Stimulated activated memory B cell treated with anti-CD40 and anti-IgM and Interleukin-4, amounts not matched to agents 10 μg/mL and 1 μg/mL and 100 μg/mL, for 72 hours (primary cell): ENCODE measurements at regions not wholly inside any gene's neighbourhood (a gene's known extent, or its start where the extent isn't known, plus 50 kb on each side); places are given as distances from the start of the nearest gene placed in this dataset.

Experiments used
- ATAC-seq: fragments of 150-1000 bp; cut with Tn5 transposase; 2 replicates; pipeline ENCODE4 v1.10.0; 2021
- H3K27ac Mint-ChIP-seq: one replicate; pipeline ENCODE4 v1.8.0; 2022; ENCODE audit warnings: mild to moderate bottlenecking, mixed read lengths
- H3K27me3 Mint-ChIP-seq: one replicate; pipeline ENCODE4 v1.8.0; 2022; ENCODE audit warnings: mixed read lengths
- H3K36me3 Mint-ChIP-seq: one replicate; pipeline ENCODE4 v1.8.0; 2022; ENCODE audit warnings: mixed read lengths
- H3K4me1 Mint-ChIP-seq: one replicate; pipeline ENCODE4 v1.8.0; 2022; ENCODE audit warnings: mixed read lengths
- H3K4me3 Mint-ChIP-seq: one replicate; pipeline ENCODE4 v1.8.0; 2022; ENCODE audit warnings: mild to moderate bottlenecking, moderate library complexity, mixed read lengths
- H3K9me3 Mint-ChIP-seq: one replicate; pipeline ENCODE4 v1.8.0; 2022; ENCODE audit warnings: mixed read lengths

GRCh38 chr10:2143213-2143835 lies 406.0 kb upstream of the ADARB2 start:
- Mint-ChIP-seq H3K9me3 (no peaks in the 10 kb centered on the region), H3K4me1 (no peaks in the 10 kb centered on the region), H3K4me3 (no peak overlapping the region), H3K27ac (no peak overlapping the region), H3K27me3 (peaks cover 12% of the 10 kb centered on the region), H3K36me3 (no peaks in the 10 kb centered on the region)
- no peak for ATAC-seq

- Mint-ChIP-seq H3K4me1 (no peaks in the 10 kb centered on the region), H3K27ac (no peak overlapping the region), H3K9me3 (no peaks in the 10 kb centered on the region), H3K4me3 (no peak overlapping the region), H3K36me3 (no peaks in the 10 kb centered on the region), H3K27me3 (peaks cover 9% of the 10 kb centered on the region)
- ATAC-seq, result no peak
Measured at GRCh38 chr10:2139746-2140145, 402.4 kb upstream of the ADARB2 start.

- ATAC-seq, result peak; percentile 48
- Mint-ChIP-seq H3K4me1 (no peaks in the 10 kb centered on the region), H3K27ac (no peak overlapping the region), H3K27me3 (peaks cover 9% of the 10 kb centered on the region), H3K9me3 (no peaks in the 10 kb centered on the region), H3K4me3 (no peak overlapping the region), H3K36me3 (no peaks in the 10 kb centered on the region)
Measured at GRCh38 chr10:2137549-2138174, 400.3 kb upstream of the ADARB2 start.

- ATAC-seq, result no peak
- Mint-ChIP-seq H3K9me3 (peaks cover 3% of the 10 kb centered on the region), H3K4me3 (no peak overlapping the region), H3K36me3 (no peaks in the 10 kb centered on the region), H3K27me3 (peaks cover 8% of the 10 kb centered on the region), H3K4me1 (no peaks in the 10 kb centered on the region), H3K27ac (no peak overlapping the region)
Measured at GRCh38 chr10:2130705-2131305, 393.5 kb upstream of the ADARB2 start.

- H3K27me3 Mint-ChIP-seq, result peaks cover 8% of the 10 kb centered on the region
- no peaks in the 10 kb centered on the region for H3K4me1 Mint-ChIP-seq
- peaks cover 3% of the 10 kb centered on the region for H3K9me3 Mint-ChIP-seq
- no peaks in the 10 kb centered on the region for H3K36me3 Mint-ChIP-seq
- no peak overlapping the region for H3K4me3 Mint-ChIP-seq
- no peak for ATAC-seq
- no peak overlapping the region for H3K27ac Mint-ChIP-seq
Measured at GRCh38 chr10:2128991-2129390, 391.7 kb upstream of the ADARB2 start.

GRCh38 chr10:2124135-2124534 lies 386.8 kb upstream of the ADARB2 start:
- H3K9me3 Mint-ChIP-seq, result no peaks in the 10 kb centered on the region
- H3K27ac Mint-ChIP-seq, result no peak overlapping the region
- H3K27me3 Mint-ChIP-seq, result no peaks in the 10 kb centered on the region
- no peaks in the 10 kb centered on the region for H3K36me3 Mint-ChIP-seq
- no peak for ATAC-seq
- H3K4me3 Mint-ChIP-seq, result no peak overlapping the region
- H3K4me1 Mint-ChIP-seq, result no peaks in the 10 kb centered on the region

- Mint-ChIP-seq H3K36me3 (no peaks in the 10 kb centered on the region), H3K4me3 (no peak overlapping the region), H3K4me1 (no peaks in the 10 kb centered on the region), H3K27ac (no peak overlapping the region), H3K9me3 (no peaks in the 10 kb centered on the region), H3K27me3 (no peaks in the 10 kb centered on the region)
- ATAC-seq, result no peak
Measured at GRCh38 chr10:2122431-2123124, 385.3 kb upstream of the ADARB2 start.

- Mint-ChIP-seq H3K9me3 (no peaks in the 10 kb centered on the region), H3K36me3 (no peaks in the 10 kb centered on the region), H3K4me1 (no peaks in the 10 kb centered on the region), H3K27ac (no peak overlapping the region), H3K4me3 (no peak overlapping the region), H3K27me3 (no peaks in the 10 kb centered on the region)
- no peak for ATAC-seq
Measured at GRCh38 chr10:2121929-2122328, 384.6 kb upstream of the ADARB2 start.

GRCh38 chr10:2121315-2121714 lies 384.0 kb upstream of the ADARB2 start:
- no peak overlapping the region for H3K27ac Mint-ChIP-seq
- ATAC-seq, result no peak
- no peaks in the 10 kb centered on the region for H3K4me1 Mint-ChIP-seq
- no peak overlapping the region for H3K4me3 Mint-ChIP-seq
- H3K36me3 Mint-ChIP-seq, result no peaks in the 10 kb centered on the region
- no peaks in the 10 kb centered on the region for H3K9me3 Mint-ChIP-seq
- no peaks in the 10 kb centered on the region for H3K27me3 Mint-ChIP-seq

GRCh38 chr10:2120746-2121145 lies 383.4 kb upstream of the ADARB2 start:
- Mint-ChIP-seq H3K36me3 (no peaks in the 10 kb centered on the region), H3K4me1 (no peaks in the 10 kb centered on the region), H3K27ac (no peak overlapping the region), H3K9me3 (no peaks in the 10 kb centered on the region), H3K27me3 (no peaks in the 10 kb centered on the region), H3K4me3 (no peak overlapping the region)
- no peak for ATAC-seq

GRCh38 chr10:2119316-2119715 lies 382.0 kb upstream of the ADARB2 start:
- ATAC-seq, result no peak

GRCh38 chr10:2118201-2118600 lies 380.9 kb upstream of the ADARB2 start:
- H3K36me3 Mint-ChIP-seq, result no peaks in the 10 kb centered on the region
- H3K4me1 Mint-ChIP-seq, result no peaks in the 10 kb centered on the region
- no peaks in the 10 kb centered on the region for H3K9me3 Mint-ChIP-seq
- no peak for ATAC-seq
- no peak overlapping the region for H3K4me3 Mint-ChIP-seq
- no peak overlapping the region for H3K27ac Mint-ChIP-seq
- H3K27me3 Mint-ChIP-seq, result no peaks in the 10 kb centered on the region

More at GRCh38 chr10:2119316-2119715, 382.0 kb upstream of the ADARB2 start:
- Mint-ChIP-seq H3K36me3 (no peaks in the 10 kb centered on the region), H3K27me3 (no peaks in the 10 kb centered on the region), H3K9me3 (no peaks in the 10 kb centered on the region), H3K4me1 (no peaks in the 10 kb centered on the region), H3K4me3 (no peak overlapping the region), H3K27ac (no peak overlapping the region)

- Mint-ChIP-seq H3K36me3 (no peaks in the 10 kb centered on the region), H3K27me3 (no peaks in the 10 kb centered on the region), H3K27ac (no peak overlapping the region), H3K4me1 (no peaks in the 10 kb centered on the region), H3K9me3 (no peaks in the 10 kb centered on the region), H3K4me3 (no peak overlapping the region)
- no peak for ATAC-seq
Measured at GRCh38 chr10:2117641-2118040, 380.3 kb upstream of the ADARB2 start.

- no peaks in the 10 kb centered on the region for H3K36me3 Mint-ChIP-seq
- H3K4me1 Mint-ChIP-seq, result no peaks in the 10 kb centered on the region
- no peaks in the 10 kb centered on the region for H3K9me3 Mint-ChIP-seq
- no peak for ATAC-seq
- H3K27ac Mint-ChIP-seq, result no peak overlapping the region
- no peak overlapping the region for H3K4me3 Mint-ChIP-seq
- H3K27me3 Mint-ChIP-seq, result no peaks in the 10 kb centered on the region
Measured at GRCh38 chr10:2111965-2112364, 374.6 kb upstream of the ADARB2 start.

- Mint-ChIP-seq H3K27me3 (no peaks in the 10 kb centered on the region), H3K27ac (no peak overlapping the region)
Measured at GRCh38 chr10:2108496-2108895, 371.2 kb upstream of the ADARB2 start.

GRCh38 chr10:2106641-2107040 lies 369.3 kb upstream of the ADARB2 start:
- no peaks in the 10 kb centered on the region for H3K27me3 Mint-ChIP-seq
- H3K4me1 Mint-ChIP-seq, result no peaks in the 10 kb centered on the region
- H3K36me3 Mint-ChIP-seq, result no peaks in the 10 kb centered on the region
- H3K9me3 Mint-ChIP-seq, result no peaks in the 10 kb centered on the region
- no peak for ATAC-seq
- no peak overlapping the region for H3K4me3 Mint-ChIP-seq
- no peak overlapping the region for H3K27ac Mint-ChIP-seq

More at GRCh38 chr10:2108496-2108895, 371.2 kb upstream of the ADARB2 start:
- Mint-ChIP-seq H3K36me3 (no peaks in the 10 kb centered on the region), H3K4me1 (no peaks in the 10 kb centered on the region), H3K9me3 (no peaks in the 10 kb centered on the region), H3K4me3 (no peak overlapping the region)
- no peak for ATAC-seq
